Natural killer cell (primary cell): ENCODE measurements at regions not wholly inside any gene's neighbourhood (a gene's known extent, or its start where the extent isn't known, plus 50 kb on each side); places are given as distances from the start of the nearest gene placed in this dataset.

Experiments
- ATAC-seq, 3 donors: fragments of 150-1000 bp in 2 of 3; fragments of 200-7000 bp in 1 of 3; cut with Tn5 transposase; 1 replicate in 1 of 3; 2 replicates in 2 of 3; pipeline ENCODE4 v1.10.0; 2021; ENCODE audit warnings: mild to moderate bottlenecking in 2 of 3, moderate library complexity in 2 of 3
- DNase-seq, 2 donors: peaks; one replicate each; pipeline versions ENCODE4 v3.0.0 to v3.0.0-alpha.2; 2013 to 2021; ENCODE audit warnings: mixed read lengths in 1 of 2
- H3K27ac ChIP-seq: one replicate; pipeline ENCODE4 v1.5.1; 2013; ENCODE audit warnings: mild to moderate bottlenecking, low read length
- H3K27me3 ChIP-seq: one replicate; pipeline ENCODE4 v1.6.1; 2013; ENCODE audit warnings: low read length; ENCODE audit not compliant: control insufficient read depth, insufficient read depth
- H3K36me3 ChIP-seq: one replicate; pipeline ENCODE4 v1.6.1; 2013; ENCODE audit warnings: low read length; ENCODE audit not compliant: control insufficient read depth, insufficient read depth
- H3K4me1 ChIP-seq: one replicate; pipeline ENCODE4 v1.6.1; 2013; ENCODE audit warnings: low read length; ENCODE audit not compliant: control insufficient read depth, insufficient read depth
- H3K4me3 ChIP-seq: one replicate; pipeline ENCODE4 v1.5.1; 2013; ENCODE audit warnings: low read length
- H3K9me3 ChIP-seq: one replicate; pipeline ENCODE4 v1.6.1; 2013; ENCODE audit warnings: low read length; ENCODE audit not compliant: control insufficient read depth, insufficient read depth
- H3K27ac Mint-ChIP-seq, 2 donors: one replicate each; pipeline ENCODE4 v1.8.0; 2022; ENCODE audit warnings: mild to moderate bottlenecking in 2 of 2, mixed read lengths in 2 of 2, moderate library complexity in 1 of 2
- H3K27me3 Mint-ChIP-seq, 2 donors: one replicate each; pipeline ENCODE4 v1.8.0; 2022; ENCODE audit warnings: low read depth in 2 of 2, mixed read lengths in 2 of 2
- H3K36me3 Mint-ChIP-seq: one replicate; pipeline ENCODE4 v1.8.0; 2022; ENCODE audit warnings: mixed read lengths
- H3K4me1 Mint-ChIP-seq, 2 donors: one replicate each; pipeline ENCODE4 v1.8.0; 2022; ENCODE audit warnings: mixed read lengths in 2 of 2
- H3K4me3 Mint-ChIP-seq: one replicate; pipeline ENCODE4 v1.8.0; 2022; ENCODE audit warnings: mild to moderate bottlenecking, moderate library complexity, mixed read lengths
- H3K9me3 Mint-ChIP-seq, 2 donors: one replicate each; pipeline ENCODE4 v1.8.0; 2022; ENCODE audit warnings: mixed read lengths in 2 of 2
- CTCF ChIP-seq: fragments of 200-600 bp; IDR thresholded peaks from one replicate; pipeline ENCODE4 v1.8.0; 2022; ENCODE audit warnings: antibody characterized with exemption
- WGBS: methylation state at CpG from one replicate; pipeline ENCODE4 v1.1.7; 2013; ENCODE audit warnings: missing lambda C conversion rate; ENCODE audit not compliant: insufficient coverage; 5-methylcytosine and 5-hydroxymethylcytosine counted together
- intact Hi-C: fragments of 100-400 bp; cut with micrococcal nuclease; formaldehyde crosslinking; loops from one replicate; pipeline ENCODE4 v1.14.2; 2022

GRCh38 chr11:127143251-127143650, 142.7 kb upstream of the KIRREL3 start:
- no peak for TF ChIP-seq CTCF
- H3K4me3 Mint-ChIP-seq = no peak overlapping the region
- Histone ChIP-seq H3K27ac (no peak overlapping the region), H3K4me3 (no peak overlapping the region), H3K4me1 (no peaks in the 10 kb centered on the region), H3K36me3 (no peaks in the 10 kb centered on the region), H3K27me3 (no peaks in the 10 kb centered on the region), H3K9me3 (no peaks in the 10 kb centered on the region)
- DNase-seq (no peak), ATAC-seq (no peak)
- WGBS = 89% methylated on average over 7 of the region's 7 CpGs
- no peaks in the 10 kb centered on the region for H3K9me3 Mint-ChIP-seq
- intact Hi-C loops = no loop called here
- H3K27me3 Mint-ChIP-seq = peaks cover 0 to 8% of the 10 kb centered on the region in 2 donors
- H3K36me3 Mint-ChIP-seq = no peaks in the 10 kb centered on the region
- no peaks in the 10 kb centered on the region for H3K4me1 Mint-ChIP-seq
- no peak overlapping the region for H3K27ac Mint-ChIP-seq

GRCh38 chr11:127138613-127139012, 138.0 kb upstream of the KIRREL3 start:
- Histone ChIP-seq H3K27me3 (no peaks in the 10 kb centered on the region), H3K4me1 (no peaks in the 10 kb centered on the region), H3K27ac (no peak overlapping the region), H3K4me3 (no peak overlapping the region), H3K9me3 (no peaks in the 10 kb centered on the region), H3K36me3 (no peaks in the 10 kb centered on the region)
- DNase-seq = no peak
- ATAC-seq = no peak
- Mint-ChIP-seq H3K36me3 (no peaks in the 10 kb centered on the region), H3K9me3 (no peaks in the 10 kb centered on the region), H3K27ac (no peak overlapping the region), H3K27me3 (peaks cover 0 to 4% of the 10 kb centered on the region in 2 donors), H3K4me3 (no peak overlapping the region), H3K4me1 (no peaks in the 10 kb centered on the region)
- WGBS = 91% methylated on average over 2 of the region's 3 CpGs
- intact Hi-C loops = no loop called here
- no peak for TF ChIP-seq CTCF

- no peak for DNase-seq
- no peaks in the 10 kb centered on the region for H3K36me3 ChIP-seq
- Mint-ChIP-seq H3K27ac (no peak overlapping the region), H3K36me3 (no peaks in the 10 kb centered on the region), H3K27me3 (peaks cover 0 to 5% of the 10 kb centered on the region in 2 donors), H3K4me3 (no peak overlapping the region), H3K9me3 (no peaks in the 10 kb centered on the region), H3K4me1 (no peaks in the 10 kb centered on the region)
- H3K4me3 ChIP-seq = no peak overlapping the region
- no peak for ATAC-seq
- H3K27me3 ChIP-seq = no peaks in the 10 kb centered on the region
- H3K27ac ChIP-seq = no peak overlapping the region
- no peak for TF ChIP-seq CTCF
- WGBS = 88% methylated on average over 14 of the region's 15 CpGs
- no peaks in the 10 kb centered on the region for H3K4me1 ChIP-seq
- intact Hi-C loops = no loop called here
- H3K9me3 ChIP-seq = no peaks in the 10 kb centered on the region
Measured at GRCh38 chr11:127137771-127138280, 137.3 kb upstream of the KIRREL3 start.

- H3K4me3 Mint-ChIP-seq = no peak overlapping the region
- no peak overlapping the region for H3K4me3 ChIP-seq
- H3K9me3 Mint-ChIP-seq = no peaks in the 10 kb centered on the region
- no peak for TF ChIP-seq CTCF
- H3K27me3 Mint-ChIP-seq = peaks cover 0 to 2% of the 10 kb centered on the region in 2 donors
- H3K36me3 Mint-ChIP-seq = no peaks in the 10 kb centered on the region
- intact Hi-C loops = no loop called here
- no peak overlapping the region for H3K27ac Mint-ChIP-seq
- no peaks in the 10 kb centered on the region for H3K27me3 ChIP-seq
- H3K4me1 Mint-ChIP-seq = no peaks in the 10 kb centered on the region
- H3K9me3 ChIP-seq = no peaks in the 10 kb centered on the region
- H3K4me1 ChIP-seq = no peaks in the 10 kb centered on the region
- 70% methylated on average over 6 of the region's 6 CpGs for WGBS
- no peak for ATAC-seq
- DNase-seq = no peak
- H3K27ac ChIP-seq = no peak overlapping the region
- no peaks in the 10 kb centered on the region for H3K36me3 ChIP-seq
Measured at GRCh38 chr11:127136438-127136837, 135.9 kb upstream of the KIRREL3 start.
